ENCODE measurements at regions not wholly inside any gene's neighbourhood (a gene's known extent, or its start where the extent isn't known, plus 50 kb on each side); places are given as distances from the start of the nearest gene placed in this dataset.

GRCh38 chr12:28975564-28976340 is 173.3 kb upstream of the FAR2 start:
- Mint-ChIP-seq H3K27ac (no peak overlapping the region), H3K27me3 (peaks cover 3% of the 10 kb centered on the region), H3K36me3 (peaks cover 4% of the 10 kb centered on the region), H3K4me1 (ENCODE audit: unreplicated experiment) (no peaks in the 10 kb centered on the region), H3K9me3 (peaks cover 10% of the 10 kb centered on the region), H3K4me3 (no peak overlapping the region)
- no peak for DNase-seq (ENCODE audit: extremely low spot score, unreplicated experiment)
- TF ChIP-seq CTCF (conservative IDR thresholded peaks at IDR 0.05) = no peak

GRCh38 chr12:28980436-28980835 is 168.6 kb upstream of the FAR2 start:
- DNase-seq (ENCODE audit: extremely low spot score, unreplicated experiment) = no peak
- Mint-ChIP-seq H3K9me3 (no peaks in the 10 kb centered on the region), H3K36me3 (peaks cover 3% of the 10 kb centered on the region), H3K4me1 (ENCODE audit: unreplicated experiment) (no peaks in the 10 kb centered on the region), H3K27ac (no peak overlapping the region), H3K4me3 (no peak overlapping the region), H3K27me3 (peaks cover 6% of the 10 kb centered on the region)
- TF ChIP-seq CTCF (conservative IDR thresholded peaks at IDR 0.05) = no peak

GRCh38 chr12:28987538-28988324 is 161.3 kb upstream of the FAR2 start:
- DNase-seq (ENCODE audit: extremely low spot score, unreplicated experiment) = no peak
- peaks cover under 1% of the 10 kb centered on the region for H3K27me3 Mint-ChIP-seq
- H3K9me3 Mint-ChIP-seq = no peaks in the 10 kb centered on the region
- no peaks in the 10 kb centered on the region for H3K36me3 Mint-ChIP-seq
- H3K4me1 Mint-ChIP-seq (ENCODE audit: unreplicated experiment) = peaks cover 5% of the 10 kb centered on the region
- no peak overlapping the region for H3K4me3 Mint-ChIP-seq
- no peak overlapping the region for H3K27ac Mint-ChIP-seq
- no peak for TF ChIP-seq CTCF (conservative IDR thresholded peaks at IDR 0.05)

- H3K4me3 Mint-ChIP-seq = no peak overlapping the region
- peaks cover 5% of the 10 kb centered on the region for H3K4me1 Mint-ChIP-seq (ENCODE audit: unreplicated experiment)
- no peak overlapping the region for H3K27ac Mint-ChIP-seq
- H3K27me3 Mint-ChIP-seq = no peaks in the 10 kb centered on the region
- H3K36me3 Mint-ChIP-seq = no peaks in the 10 kb centered on the region
- no peaks in the 10 kb centered on the region for H3K9me3 Mint-ChIP-seq
- no peak for DNase-seq (ENCODE audit: extremely low spot score, unreplicated experiment)
- TF ChIP-seq CTCF (conservative IDR thresholded peaks at IDR 0.05) = no peak
Measured at GRCh38 chr12:28988325-28988704, 160.8 kb upstream of the FAR2 start.

GRCh38 chr12:28991626-28992025 is 157.5 kb upstream of the FAR2 start:
- Mint-ChIP-seq H3K9me3 (no peaks in the 10 kb centered on the region), H3K36me3 (no peaks in the 10 kb centered on the region), H3K27ac (no peak overlapping the region), H3K4me1 (ENCODE audit: unreplicated experiment) (peaks cover 5% of the 10 kb centered on the region), H3K4me3 (no peak overlapping the region), H3K27me3 (no peaks in the 10 kb centered on the region)
- DNase-seq (ENCODE audit: extremely low spot score, unreplicated experiment) = no peak
- no peak for TF ChIP-seq CTCF (conservative IDR thresholded peaks at IDR 0.05)

Measured in type B pancreatic cell (in vitro differentiated cells).